ENCODE measurements at regions not wholly inside any gene's neighbourhood (a gene's known extent, or its start where the extent isn't known, plus 50 kb on each side); places are given as distances from the start of the nearest gene placed in this dataset.
A peak's percentile ranks its signal among the peaks of the same experiment; 100 is the strongest.

DNA sequence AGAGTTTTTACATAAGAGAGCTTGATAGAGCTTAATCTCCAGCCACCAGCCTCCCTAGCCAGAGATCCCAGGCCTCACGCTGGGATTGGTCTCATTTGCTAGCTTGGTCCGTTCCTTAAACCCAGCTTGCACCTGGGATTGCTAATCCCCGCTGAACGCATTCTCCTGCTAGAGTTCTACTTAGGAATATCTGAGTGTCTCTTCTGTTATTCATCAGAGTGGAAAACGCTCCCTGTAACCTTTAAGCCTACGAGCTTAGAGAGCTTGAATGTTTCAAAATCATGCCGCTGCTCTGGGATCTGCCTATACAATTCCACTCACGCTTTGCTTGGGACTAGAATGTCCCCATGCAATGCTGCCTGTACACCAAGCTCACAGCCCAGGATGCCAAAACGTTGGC is 201.8 kb downstream of the NSG2 start:
- Histone ChIP-seq H3K4me3 (ENCODE audit: low read length) (no peak overlapping the region), H3K27me3 (ENCODE audit: control insufficient read depth, insufficient read depth, low read length) (peaks cover under 1% of the 10 kb centered on the region), H3K4me1 (ENCODE audit: control insufficient read depth, insufficient read depth, low read length) (peaks cover 5% of the 10 kb centered on the region), H3K27ac (ENCODE audit: low read length) (no peak overlapping the region), H3K9me3 (replicated peaks; ENCODE audit: control insufficient read depth, low read depth, low read length) (no peaks in the 10 kb centered on the region), H3K36me3 (ENCODE audit: control insufficient read depth, insufficient read depth, low read length) (no peaks in the 10 kb centered on the region)
- DNase-seq: peak; percentile 17
- WGBS (ENCODE audit: insufficient coverage): 29% methylated on average over 8 of the region's 9 CpGs

DNA sequence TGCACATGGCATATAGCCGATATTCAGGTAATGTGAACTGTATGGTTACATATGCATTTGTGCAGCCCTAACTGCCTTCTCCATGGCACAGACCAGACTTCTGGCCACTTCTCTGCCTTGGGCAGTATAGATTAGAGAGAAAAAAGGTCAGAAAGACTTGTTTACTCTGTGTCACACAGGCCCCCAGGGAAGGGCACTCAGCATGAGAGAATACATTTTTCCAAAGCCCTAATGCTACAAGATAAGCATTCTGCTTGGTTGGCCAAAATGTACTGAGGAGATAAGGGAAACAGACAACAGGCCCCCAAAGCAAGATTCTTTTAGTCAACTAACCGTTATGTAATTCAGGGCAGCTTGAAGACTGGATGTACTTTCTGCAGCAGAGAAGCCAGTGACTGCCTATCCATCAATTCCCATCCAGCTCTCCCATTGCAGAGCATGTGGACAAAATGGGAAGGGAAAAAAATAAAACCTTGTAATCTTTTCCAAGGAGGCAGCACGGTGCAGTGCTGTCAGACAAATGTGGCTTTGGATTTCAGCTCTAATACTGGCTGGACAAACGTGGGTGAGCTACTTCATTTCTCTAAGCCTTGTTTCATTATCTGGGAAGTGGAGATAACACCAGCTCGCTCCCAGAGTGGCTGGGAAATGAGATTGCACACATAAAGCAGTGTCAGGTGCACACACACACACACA is 205.9 kb downstream of the NSG2 start:
- 19% methylated on average over 2 of the region's 5 CpGs for WGBS (ENCODE audit: insufficient coverage)
- no peaks in the 10 kb centered on the region for H3K9me3 ChIP-seq (replicated peaks; ENCODE audit: control insufficient read depth, low read depth, low read length)
- DNase-seq: no peak
- no peaks in the 10 kb centered on the region for H3K36me3 ChIP-seq (ENCODE audit: control insufficient read depth, insufficient read depth, low read length)
- no peaks in the 10 kb centered on the region for H3K27me3 ChIP-seq (ENCODE audit: control insufficient read depth, insufficient read depth, low read length)
- H3K4me1 ChIP-seq (ENCODE audit: control insufficient read depth, insufficient read depth, low read length): no peaks in the 10 kb centered on the region
- no peak overlapping the region for H3K27ac ChIP-seq (ENCODE audit: low read length)
- no peak overlapping the region for H3K4me3 ChIP-seq (ENCODE audit: low read length)

DNA sequence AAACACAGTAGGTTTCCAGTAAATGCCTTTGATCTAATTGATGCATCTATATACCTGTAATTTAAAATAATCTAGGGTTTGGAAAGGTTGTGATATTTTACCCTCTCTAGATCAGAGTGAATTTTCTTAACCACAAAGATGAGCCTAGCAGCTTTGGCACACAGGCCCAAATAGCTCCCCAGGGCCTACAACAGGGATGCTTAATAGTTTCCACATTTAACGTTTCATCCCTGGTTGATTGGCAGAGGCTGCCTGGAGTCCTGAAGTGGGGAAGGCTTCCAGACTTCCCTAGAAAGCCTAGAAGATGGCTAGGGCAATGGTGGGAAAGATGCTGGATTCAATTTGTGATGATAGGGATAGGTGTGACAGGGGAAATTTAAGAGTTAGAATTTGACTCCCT is 206.6 kb downstream of the NSG2 start:
- H3K27ac ChIP-seq (ENCODE audit: low read length): no peak overlapping the region
- H3K4me1 ChIP-seq (ENCODE audit: control insufficient read depth, insufficient read depth, low read length): no peaks in the 10 kb centered on the region
- WGBS (ENCODE audit: insufficient coverage): no CpG with 5 or more reads among the region's 1 CpG
- no peaks in the 10 kb centered on the region for H3K36me3 ChIP-seq (ENCODE audit: control insufficient read depth, insufficient read depth, low read length)
- H3K9me3 ChIP-seq (replicated peaks; ENCODE audit: control insufficient read depth, low read depth, low read length): no peaks in the 10 kb centered on the region
- H3K27me3 ChIP-seq (ENCODE audit: control insufficient read depth, insufficient read depth, low read length): no peaks in the 10 kb centered on the region
- no peak for DNase-seq
- no peak overlapping the region for H3K4me3 ChIP-seq (ENCODE audit: low read length)

DNA sequence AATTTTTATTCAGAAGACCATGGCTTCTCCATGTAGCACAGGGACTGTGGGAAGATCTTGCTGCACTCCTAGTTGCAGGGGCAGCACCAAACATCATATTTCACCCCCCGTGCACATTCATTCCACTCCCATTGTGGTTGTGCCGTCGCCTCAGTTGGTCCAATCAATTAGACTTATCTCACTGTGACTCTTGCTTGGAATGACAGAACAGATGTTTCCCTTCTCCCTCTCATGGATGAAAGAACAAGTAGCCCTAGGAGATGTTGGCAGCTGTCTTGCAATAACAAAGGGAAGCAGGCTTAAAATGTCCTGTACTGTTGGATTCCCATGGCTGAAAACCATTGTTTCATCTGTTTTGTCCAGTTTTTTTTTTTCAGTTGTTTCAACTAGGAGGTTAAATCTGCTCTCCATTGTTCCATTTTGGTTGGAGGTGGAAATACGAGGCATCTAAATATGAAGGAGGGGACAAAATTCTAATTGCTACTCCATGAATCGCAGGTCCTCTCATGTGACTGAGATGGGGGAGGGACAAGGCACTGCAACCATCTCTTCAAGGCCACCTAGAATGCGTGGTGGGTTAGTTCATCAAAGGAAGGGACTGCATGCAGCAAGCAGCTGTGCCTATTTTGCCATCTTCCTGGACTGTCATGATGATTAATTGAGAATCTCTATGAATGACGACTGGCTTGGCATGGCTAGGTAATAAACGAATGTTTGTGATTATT is 214.4 kb downstream of the NSG2 start:
- Histone ChIP-seq H3K4me1 (ENCODE audit: control insufficient read depth, insufficient read depth, low read length) (no peaks in the 10 kb centered on the region), H3K4me3 (ENCODE audit: low read length) (no peak overlapping the region), H3K27me3 (ENCODE audit: control insufficient read depth, insufficient read depth, low read length) (no peaks in the 10 kb centered on the region), H3K36me3 (ENCODE audit: control insufficient read depth, insufficient read depth, low read length) (no peaks in the 10 kb centered on the region), H3K9me3 (replicated peaks; ENCODE audit: control insufficient read depth, low read depth, low read length) (no peaks in the 10 kb centered on the region), H3K27ac (ENCODE audit: low read length) (no peak overlapping the region)
- 83% methylated on average over 5 of the region's 8 CpGs for WGBS (ENCODE audit: insufficient coverage)
- DNase-seq: no peak

- Histone ChIP-seq H3K4me3 (ENCODE audit: low read length) (no peak overlapping the region), H3K27me3 (ENCODE audit: control insufficient read depth, insufficient read depth, low read length) (no peaks in the 10 kb centered on the region)
Observed at GRCh38 chr5:174271316-174271715, 225.8 kb downstream of the NSG2 start.

DNA sequence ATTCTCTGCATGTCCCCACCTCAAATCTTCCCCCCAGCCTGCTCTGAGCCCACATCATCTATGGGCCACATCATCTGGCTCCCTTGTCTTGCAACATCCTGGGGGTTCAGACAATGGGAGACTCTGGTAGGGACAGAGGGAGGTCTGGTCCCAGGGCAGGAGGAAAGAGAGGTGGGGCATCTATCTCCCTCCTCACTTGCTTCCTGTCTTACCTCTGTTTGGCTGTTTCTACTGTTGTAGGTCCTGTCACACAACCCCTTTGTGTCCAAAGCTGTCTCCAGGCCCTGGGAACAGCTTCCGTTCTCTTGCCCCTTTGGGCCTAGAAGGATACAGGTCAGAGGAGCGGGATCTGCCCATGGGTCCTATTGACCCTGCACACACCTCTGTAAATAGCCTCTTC is 227.2 kb downstream of the NSG2 start:
- Histone ChIP-seq H3K36me3 (ENCODE audit: control insufficient read depth, insufficient read depth, low read length) (no peaks in the 10 kb centered on the region), H3K9me3 (replicated peaks; ENCODE audit: control insufficient read depth, low read depth, low read length) (no peaks in the 10 kb centered on the region), H3K4me1 (ENCODE audit: control insufficient read depth, insufficient read depth, low read length) (no peaks in the 10 kb centered on the region), H3K27me3 (ENCODE audit: control insufficient read depth, insufficient read depth, low read length) (no peaks in the 10 kb centered on the region), H3K27ac (ENCODE audit: low read length) (no peak overlapping the region), H3K4me3 (ENCODE audit: low read length) (no peak overlapping the region)
- WGBS (ENCODE audit: insufficient coverage): 50% methylated on average over 1 of the region's 2 CpGs
- DNase-seq: no peak

More at GRCh38 chr5:174271316-174271715, 225.8 kb downstream of the NSG2 start:
- DNase-seq: no peak
- Histone ChIP-seq H3K9me3 (replicated peaks; ENCODE audit: control insufficient read depth, low read depth, low read length) (no peaks in the 10 kb centered on the region), H3K4me1 (ENCODE audit: control insufficient read depth, insufficient read depth, low read length) (no peaks in the 10 kb centered on the region), H3K36me3 (ENCODE audit: control insufficient read depth, insufficient read depth, low read length) (no peaks in the 10 kb centered on the region), H3K27ac (ENCODE audit: low read length) (no peak overlapping the region)
- no CpG with 5 or more reads among the region's 1 CpG for WGBS (ENCODE audit: insufficient coverage)

DNA sequence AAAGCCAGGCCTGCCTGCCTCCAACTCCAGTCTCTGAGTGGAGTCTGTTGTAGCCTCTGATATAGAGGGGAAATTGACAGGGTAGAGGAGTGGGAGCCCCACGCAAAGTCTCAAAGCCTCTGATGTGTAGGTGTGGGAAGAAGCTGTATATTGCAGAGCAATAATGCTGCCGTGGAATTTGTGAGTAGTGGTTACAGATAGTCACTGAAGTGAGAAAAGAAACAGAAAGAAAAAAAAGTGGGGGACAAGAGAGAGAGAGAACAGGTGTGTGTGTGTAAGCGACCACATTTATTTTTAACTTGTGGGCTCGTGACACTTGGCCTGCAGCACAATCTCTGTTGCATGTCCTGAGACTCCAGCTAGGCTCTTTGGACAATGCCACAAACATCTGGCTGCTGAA is 227.8 kb downstream of the NSG2 start:
- Histone ChIP-seq H3K9me3 (replicated peaks; ENCODE audit: control insufficient read depth, low read depth, low read length) (no peaks in the 10 kb centered on the region), H3K4me1 (ENCODE audit: control insufficient read depth, insufficient read depth, low read length) (no peaks in the 10 kb centered on the region), H3K27ac (ENCODE audit: low read length) (no peak overlapping the region), H3K4me3 (ENCODE audit: low read length) (no peak overlapping the region), H3K27me3 (ENCODE audit: control insufficient read depth, insufficient read depth, low read length) (no peaks in the 10 kb centered on the region), H3K36me3 (ENCODE audit: control insufficient read depth, insufficient read depth, low read length) (no peaks in the 10 kb centered on the region)
- WGBS (ENCODE audit: insufficient coverage): 64% methylated on average over 2 of the region's 4 CpGs
- no peak for DNase-seq

- H3K9me3 ChIP-seq (replicated peaks; ENCODE audit: control insufficient read depth, low read depth, low read length): no peaks in the 10 kb centered on the region
- 80% methylated on average over 1 of the region's 2 CpGs for whole genome bisulfite sequencing (ENCODE audit: insufficient coverage)
- H3K36me3 ChIP-seq (ENCODE audit: control insufficient read depth, insufficient read depth, low read length): no peaks in the 10 kb centered on the region
- no peak for DNase-seq
- no peaks in the 10 kb centered on the region for H3K27me3 ChIP-seq (ENCODE audit: control insufficient read depth, insufficient read depth, low read length)
- no peaks in the 10 kb centered on the region for H3K4me1 ChIP-seq (ENCODE audit: control insufficient read depth, insufficient read depth, low read length)
- H3K4me3 ChIP-seq (ENCODE audit: low read length): no peak overlapping the region
- no peak overlapping the region for H3K27ac ChIP-seq (ENCODE audit: low read length)
Observed at GRCh38 chr5:174275959-174276358, 230.5 kb downstream of the NSG2 start.

DNA sequence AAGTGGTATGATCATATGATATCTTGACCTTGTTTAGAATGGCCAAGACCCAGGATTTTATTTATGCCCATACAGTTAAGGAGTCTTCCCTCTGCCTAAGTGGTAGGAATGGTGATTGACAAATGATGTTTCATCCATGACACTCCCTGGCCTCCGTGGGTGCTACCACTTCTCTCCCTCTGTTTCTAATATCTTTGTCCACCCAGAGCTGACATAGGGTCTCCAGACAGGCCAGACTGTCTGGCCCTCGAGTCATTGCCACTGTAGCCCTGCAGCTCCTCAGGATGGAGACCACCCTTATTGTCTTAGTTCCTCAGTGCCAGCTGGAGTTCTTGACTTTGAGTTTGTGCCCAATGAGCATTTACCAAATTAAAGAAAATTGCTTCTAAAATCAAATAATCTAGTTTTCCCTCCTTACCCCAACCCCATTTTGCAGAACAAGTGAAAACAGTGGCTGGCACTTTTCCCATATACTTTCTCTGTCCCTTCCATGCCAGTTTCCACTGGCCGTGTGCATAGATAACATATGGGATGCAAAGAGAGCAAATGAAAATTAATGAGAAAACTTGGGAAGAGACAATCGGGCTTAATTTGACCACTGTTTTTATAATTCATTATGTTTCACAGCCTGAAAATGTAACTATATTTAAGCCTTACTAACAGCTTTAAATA is 235.7 kb downstream of the NSG2 start:
- no peak overlapping the region for H3K4me3 ChIP-seq (ENCODE audit: low read length)
- H3K36me3 ChIP-seq (ENCODE audit: control insufficient read depth, insufficient read depth, low read length): no peaks in the 10 kb centered on the region
- 67% methylated on average over 2 of the region's 4 CpGs for WGBS (ENCODE audit: insufficient coverage)
- no peak overlapping the region for H3K27ac ChIP-seq (ENCODE audit: low read length)
- no peaks in the 10 kb centered on the region for H3K4me1 ChIP-seq (ENCODE audit: control insufficient read depth, insufficient read depth, low read length)
- peaks cover 3% of the 10 kb centered on the region for H3K27me3 ChIP-seq (ENCODE audit: control insufficient read depth, insufficient read depth, low read length)
- no peaks in the 10 kb centered on the region for H3K9me3 ChIP-seq (replicated peaks; ENCODE audit: control insufficient read depth, low read depth, low read length)
- DNase-seq: no peak

DNA sequence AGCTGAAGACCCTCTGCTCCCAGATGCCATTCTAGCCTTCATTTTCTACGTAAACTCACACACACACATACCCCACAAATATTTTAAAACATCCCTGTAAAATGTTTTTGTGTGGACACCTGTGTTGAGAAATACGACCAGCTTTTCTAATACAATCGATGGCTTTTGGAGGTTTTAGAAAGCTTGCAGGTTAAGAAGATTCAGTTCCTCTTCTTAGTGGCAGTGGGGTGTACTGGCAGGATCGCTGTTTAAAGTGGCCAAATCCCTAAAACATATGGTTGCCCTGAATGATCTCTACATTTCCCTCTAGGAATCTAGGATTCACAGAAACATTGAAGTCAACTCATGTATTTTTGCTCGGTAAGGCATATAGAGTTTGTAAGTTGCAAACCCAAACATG is 236.3 kb downstream of the NSG2 start:
- no peaks in the 10 kb centered on the region for H3K4me1 ChIP-seq (ENCODE audit: control insufficient read depth, insufficient read depth, low read length)
- WGBS (ENCODE audit: insufficient coverage): 92% methylated on average over 2 of the region's 5 CpGs
- no peaks in the 10 kb centered on the region for H3K9me3 ChIP-seq (replicated peaks; ENCODE audit: control insufficient read depth, low read depth, low read length)
- no peak overlapping the region for H3K27ac ChIP-seq (ENCODE audit: low read length)
- peaks cover 3% of the 10 kb centered on the region for H3K27me3 ChIP-seq (ENCODE audit: control insufficient read depth, insufficient read depth, low read length)
- H3K4me3 ChIP-seq (ENCODE audit: low read length): no peak overlapping the region
- no peak for DNase-seq
- no peaks in the 10 kb centered on the region for H3K36me3 ChIP-seq (ENCODE audit: control insufficient read depth, insufficient read depth, low read length)
